Left renal pelvis (tissue), 4 donors: ENCODE measurements at regions not wholly inside any gene's neighbourhood (a gene's known extent, or its start where the extent isn't known, plus 50 kb on each side); places are given as distances from the start of the nearest gene placed in this dataset.

Experiments used
- DNase-seq, 4 donors: peaks; one replicate each; pipeline ENCODE4 v3.0.0-alpha.2; 2013; ENCODE audit warnings: low read depth in 4 of 4, low spot score in 3 of 4

- DNase-seq = no peak
Observed at GRCh38 chr7:35508623-35509400, 186.1 kb downstream of the HERPUD2 start.

- DNase-seq = no peak
Observed at GRCh38 chr7:35505066-35505465, 189.9 kb downstream of the HERPUD2 start.

- DNase-seq = no peak
Observed at GRCh38 chr7:35504365-35504764, 190.6 kb downstream of the HERPUD2 start.

- DNase-seq = no peak
Observed at GRCh38 chr7:35501681-35502080, 193.3 kb downstream of the HERPUD2 start.

GRCh38 chr7:35499226-35499625, 195.7 kb downstream of the HERPUD2 start:
- no peak for DNase-seq

GRCh38 chr7:35498416-35498815, 196.5 kb downstream of the HERPUD2 start:
- no peak for DNase-seq

GRCh38 chr7:35495844-35496243, 199.1 kb downstream of the HERPUD2 start:
- DNase-seq = no peak

GRCh38 chr7:35495377-35495776, 199.6 kb downstream of the HERPUD2 start:
- no peak for DNase-seq

- no peak for DNase-seq
Observed at GRCh38 chr7:35494407-35494806, 200.5 kb downstream of the HERPUD2 start.

- DNase-seq = no peak
Observed at GRCh38 chr7:35492451-35493175, 202.3 kb downstream of the HERPUD2 start.

- DNase-seq = no peak
Observed at GRCh38 chr7:35491233-35491632, 203.7 kb downstream of the HERPUD2 start.

GRCh38 chr7:35487841-35488240, 207.1 kb downstream of the HERPUD2 start:
- DNase-seq = no peak

- no peak for DNase-seq
Observed at GRCh38 chr7:35487402-35487801, 207.5 kb downstream of the HERPUD2 start.

- no peak for DNase-seq
Observed at GRCh38 chr7:35485436-35485835, 209.5 kb downstream of the HERPUD2 start.

GRCh38 chr7:35483568-35483967, 211.4 kb downstream of the HERPUD2 start:
- no peak for DNase-seq

GRCh38 chr7:35482231-35482630, 212.7 kb downstream of the HERPUD2 start:
- no peak for DNase-seq

GRCh38 chr7:35480806-35481205, 214.1 kb downstream of the HERPUD2 start:
- DNase-seq = no peak

- DNase-seq = no peak
Observed at GRCh38 chr7:35477609-35478008, 217.3 kb downstream of the HERPUD2 start.

GRCh38 chr7:35474100-35474499, 220.2 kb upstream of the TBX20 start:
- no peak for DNase-seq

GRCh38 chr7:35468606-35469005, 214.7 kb upstream of the TBX20 start:
- no peak for DNase-seq

- no peak for DNase-seq
Observed at GRCh38 chr7:35467456-35467978, 213.6 kb upstream of the TBX20 start.

GRCh38 chr7:35465791-35466336, 212.0 kb upstream of the TBX20 start:
- DNase-seq = no peak
